IMR-90 (cell line): ENCODE measurements at regions not wholly inside any gene's neighbourhood (a gene's known extent, or its start where the extent isn't known, plus 50 kb on each side); places are given as distances from the start of the nearest gene placed in this dataset.
"Not testable (repeated sequence)": the region's sequence is repeated elsewhere in the genome, so short reads cannot be mapped to it uniquely, and the experiment has no call there.

Experiments used
- BHLHE40 ChIP-seq: fragments of 150-350 bp; IDR thresholded peaks from 2 replicates; pipeline ENCODE4 v1.6.1; 2016; ENCODE audit warnings: mild to moderate bottlenecking, low read depth, low read length
- MAFK ChIP-seq: IDR thresholded peaks from 2 replicates; pipeline ENCODE4 v1.6.1; 2012; ENCODE audit warnings: low read depth, low read length, improper control_type of control experiment
- POLR2A ChIP-seq: IDR thresholded peaks from 2 replicates; pipeline ENCODE4 v1.6.1; 2012; ENCODE audit warnings: mild to moderate bottlenecking, low read depth, low read length
- RAD21 ChIP-seq: IDR thresholded peaks from 2 replicates; pipeline ENCODE4 v1.6.1; 2012; ENCODE audit warnings: low read length, improper control_type of control experiment
- TF ChIP-seq, protein P1 (sequence below): conservative IDR thresholded peaks from 2 replicates; pipeline ENCODE4 v1.5.1; 2012; ENCODE audit warnings: mild to moderate bottlenecking, low read depth, low read length, improper control_type of control experiment
- TF ChIP-seq, protein P2 (sequence below): fragments of 150-350 bp; IDR thresholded peaks from 2 replicates; pipeline ENCODE4 v1.6.1; 2016; ENCODE audit warnings: low read depth, mild to moderate bottlenecking, low read length, moderate library complexity, borderline replicate concordance

DNA sequence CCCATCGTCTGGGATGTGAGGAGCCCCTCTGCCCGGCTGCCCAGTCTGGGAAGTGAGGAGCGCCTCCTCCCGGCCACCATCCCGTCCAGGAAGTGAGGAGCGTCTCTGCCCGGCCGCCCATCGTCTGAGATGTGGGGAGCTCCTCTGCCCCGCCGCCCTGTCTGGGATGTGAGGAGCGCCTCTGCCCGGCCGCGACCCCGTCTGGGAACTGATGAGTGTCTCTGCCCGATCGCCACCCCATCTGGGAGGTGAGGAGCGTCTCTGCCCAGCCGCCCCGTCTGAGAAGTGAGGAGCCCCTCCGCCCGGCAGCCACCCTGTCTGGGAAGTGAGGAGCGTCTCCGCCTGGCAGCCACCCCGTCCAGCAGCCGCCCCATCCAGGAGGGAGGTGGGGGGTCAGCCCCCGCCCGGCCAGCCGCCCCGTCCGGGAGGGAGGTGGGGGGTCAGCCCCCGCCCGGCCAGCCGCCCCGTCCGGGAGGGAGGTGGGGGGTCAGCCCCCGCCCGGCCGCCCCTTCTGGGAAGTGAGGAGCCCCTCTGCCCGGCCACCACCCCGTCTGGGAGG lies 705.8 kb downstream of the DTWD2 start:
- TF ChIP-seq, protein P1, sequence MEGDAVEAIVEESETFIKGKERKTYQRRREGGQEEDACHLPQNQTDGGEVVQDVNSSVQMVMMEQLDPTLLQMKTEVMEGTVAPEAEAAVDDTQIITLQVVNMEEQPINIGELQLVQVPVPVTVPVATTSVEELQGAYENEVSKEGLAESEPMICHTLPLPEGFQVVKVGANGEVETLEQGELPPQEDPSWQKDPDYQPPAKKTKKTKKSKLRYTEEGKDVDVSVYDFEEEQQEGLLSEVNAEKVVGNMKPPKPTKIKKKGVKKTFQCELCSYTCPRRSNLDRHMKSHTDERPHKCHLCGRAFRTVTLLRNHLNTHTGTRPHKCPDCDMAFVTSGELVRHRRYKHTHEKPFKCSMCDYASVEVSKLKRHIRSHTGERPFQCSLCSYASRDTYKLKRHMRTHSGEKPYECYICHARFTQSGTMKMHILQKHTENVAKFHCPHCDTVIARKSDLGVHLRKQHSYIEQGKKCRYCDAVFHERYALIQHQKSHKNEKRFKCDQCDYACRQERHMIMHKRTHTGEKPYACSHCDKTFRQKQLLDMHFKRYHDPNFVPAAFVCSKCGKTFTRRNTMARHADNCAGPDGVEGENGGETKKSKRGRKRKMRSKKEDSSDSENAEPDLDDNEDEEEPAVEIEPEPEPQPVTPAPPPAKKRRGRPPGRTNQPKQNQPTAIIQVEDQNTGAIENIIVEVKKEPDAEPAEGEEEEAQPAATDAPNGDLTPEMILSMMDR: not testable (repeated sequence)
- TF ChIP-seq RAD21, MAFK, POLR2A, BHLHE40: not testable (repeated sequence)
- TF ChIP-seq, protein P2, sequence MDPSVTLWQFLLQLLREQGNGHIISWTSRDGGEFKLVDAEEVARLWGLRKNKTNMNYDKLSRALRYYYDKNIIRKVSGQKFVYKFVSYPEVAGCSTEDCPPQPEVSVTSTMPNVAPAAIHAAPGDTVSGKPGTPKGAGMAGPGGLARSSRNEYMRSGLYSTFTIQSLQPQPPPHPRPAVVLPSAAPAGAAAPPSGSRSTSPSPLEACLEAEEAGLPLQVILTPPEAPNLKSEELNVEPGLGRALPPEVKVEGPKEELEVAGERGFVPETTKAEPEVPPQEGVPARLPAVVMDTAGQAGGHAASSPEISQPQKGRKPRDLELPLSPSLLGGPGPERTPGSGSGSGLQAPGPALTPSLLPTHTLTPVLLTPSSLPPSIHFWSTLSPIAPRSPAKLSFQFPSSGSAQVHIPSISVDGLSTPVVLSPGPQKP: not testable (repeated sequence)
